ENCODE measurements at regions not wholly inside any gene's neighbourhood (a gene's known extent, or its start where the extent isn't known, plus 50 kb on each side); places are given as distances from the start of the nearest gene placed in this dataset.

DNA sequence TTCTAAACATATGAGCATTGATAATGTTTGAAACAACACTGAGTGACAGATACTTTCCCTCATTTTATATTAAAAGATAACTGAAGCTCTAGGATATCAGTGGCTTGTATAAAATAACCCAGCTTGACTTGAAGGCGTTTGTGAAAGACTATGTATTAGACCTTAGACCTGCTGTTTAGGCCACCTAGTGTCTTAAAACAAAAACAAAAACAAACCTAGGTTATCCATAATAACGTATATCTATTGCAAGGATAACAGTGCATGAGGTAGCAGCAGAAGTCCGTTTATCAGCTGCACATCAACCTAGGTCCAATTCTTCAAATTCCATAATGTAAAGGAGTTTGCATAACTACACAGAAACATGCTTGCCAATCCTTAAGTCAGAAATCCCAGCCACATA is 79.5 kb upstream of the MAP2 start:
- Histone ChIP-seq H3K9me3 (no peaks in the 10 kb centered on the region), H3K36me3 (no peaks in the 10 kb centered on the region), H3K4me3 (no peak overlapping the region), H3K27me3 (no peaks in the 10 kb centered on the region), H3K27ac (no peak overlapping the region), H3K4me1 (no peaks in the 10 kb centered on the region)
- intact Hi-C loops (cut with DNase I; ENCODE audit: low total_unique reads), result no loop called here
- DNase-seq, result no peak
- TF ChIP-seq, protein P1, sequence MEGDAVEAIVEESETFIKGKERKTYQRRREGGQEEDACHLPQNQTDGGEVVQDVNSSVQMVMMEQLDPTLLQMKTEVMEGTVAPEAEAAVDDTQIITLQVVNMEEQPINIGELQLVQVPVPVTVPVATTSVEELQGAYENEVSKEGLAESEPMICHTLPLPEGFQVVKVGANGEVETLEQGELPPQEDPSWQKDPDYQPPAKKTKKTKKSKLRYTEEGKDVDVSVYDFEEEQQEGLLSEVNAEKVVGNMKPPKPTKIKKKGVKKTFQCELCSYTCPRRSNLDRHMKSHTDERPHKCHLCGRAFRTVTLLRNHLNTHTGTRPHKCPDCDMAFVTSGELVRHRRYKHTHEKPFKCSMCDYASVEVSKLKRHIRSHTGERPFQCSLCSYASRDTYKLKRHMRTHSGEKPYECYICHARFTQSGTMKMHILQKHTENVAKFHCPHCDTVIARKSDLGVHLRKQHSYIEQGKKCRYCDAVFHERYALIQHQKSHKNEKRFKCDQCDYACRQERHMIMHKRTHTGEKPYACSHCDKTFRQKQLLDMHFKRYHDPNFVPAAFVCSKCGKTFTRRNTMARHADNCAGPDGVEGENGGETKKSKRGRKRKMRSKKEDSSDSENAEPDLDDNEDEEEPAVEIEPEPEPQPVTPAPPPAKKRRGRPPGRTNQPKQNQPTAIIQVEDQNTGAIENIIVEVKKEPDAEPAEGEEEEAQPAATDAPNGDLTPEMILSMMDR (IDR thresholded peaks at IDR 0.05), result no peak
- no peak for TF ChIP-seq POLR2A (IDR thresholded peaks at IDR 0.05)

DNA sequence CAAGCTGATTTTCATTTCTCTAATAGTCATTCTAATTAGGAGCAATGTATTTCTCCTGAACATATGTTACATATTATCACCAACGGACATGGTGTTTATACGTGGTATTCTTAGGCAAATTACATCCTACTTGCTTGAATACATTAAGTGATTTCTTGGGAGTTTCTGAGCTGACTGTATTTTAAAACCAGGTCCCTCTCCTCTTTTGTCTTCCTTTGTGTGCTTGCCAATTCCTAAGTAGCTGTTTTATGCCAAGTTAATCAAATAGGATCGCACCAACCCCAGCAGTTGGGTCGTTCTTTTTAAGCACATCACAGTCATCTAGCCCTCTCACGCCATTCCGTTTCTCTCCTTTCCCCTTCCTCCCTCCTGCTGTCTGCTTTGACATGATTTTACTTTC is 75.4 kb upstream of the MAP2 start:
- intact Hi-C loops (cut with DNase I; ENCODE audit: low total_unique reads), result no loop called here

DNA sequence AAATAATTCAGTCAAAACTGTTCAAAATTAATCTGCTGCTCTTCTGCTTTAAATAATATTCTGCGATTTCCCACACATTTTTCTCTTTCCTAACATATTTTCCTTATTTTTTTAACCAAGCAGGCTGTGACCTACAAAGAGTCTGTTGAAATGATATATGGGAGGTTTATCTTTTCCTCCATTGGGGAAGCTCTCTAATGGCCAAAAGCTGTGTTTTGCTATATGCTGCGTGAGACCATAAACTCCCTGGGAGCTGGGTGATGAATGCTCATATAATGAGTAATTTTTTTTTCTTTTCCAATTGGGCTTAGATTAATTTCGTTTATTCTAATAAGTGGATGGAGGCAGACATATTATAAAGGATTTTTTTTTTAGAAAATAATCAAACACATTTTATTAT is 72.2 kb upstream of the MAP2 start:
- no peaks in the 10 kb centered on the region for H3K36me3 ChIP-seq

More for the DNA sequence above, 75.4 kb upstream of the MAP2 start:
- no peak for DNase-seq
- H3K27ac ChIP-seq, result no peak overlapping the region
- H3K36me3 ChIP-seq, result no peaks in the 10 kb centered on the region
- no peaks in the 10 kb centered on the region for H3K9me3 ChIP-seq
- no peak overlapping the region for H3K4me3 ChIP-seq
- H3K27me3 ChIP-seq, result no peaks in the 10 kb centered on the region
- TF ChIP-seq, protein P1 (IDR thresholded peaks at IDR 0.05), result no peak
- no peak for TF ChIP-seq POLR2A (IDR thresholded peaks at IDR 0.05)
- no peaks in the 10 kb centered on the region for H3K4me1 ChIP-seq

DNA sequence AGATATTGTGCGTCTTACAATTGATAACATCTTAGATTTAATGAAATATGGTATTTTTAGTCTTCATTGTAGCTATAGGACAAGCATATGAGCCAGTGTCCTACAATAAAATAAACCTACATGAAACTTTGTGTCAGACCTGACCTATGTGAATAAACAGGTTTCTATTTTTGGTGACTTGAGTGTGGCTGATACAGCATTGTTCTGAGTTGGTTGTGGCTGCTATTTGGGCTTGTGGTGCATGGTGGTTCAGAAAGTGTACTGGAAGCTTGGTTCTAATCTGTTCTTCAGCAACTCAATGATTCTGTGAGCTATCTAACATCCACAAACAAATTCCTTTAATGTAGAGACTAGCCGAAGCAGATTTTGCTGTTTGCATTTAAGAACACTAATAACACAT is 64.9 kb upstream of the MAP2 start:
- Histone ChIP-seq H3K9me3 (no peaks in the 10 kb centered on the region), H3K27ac (no peak overlapping the region), H3K27me3 (no peaks in the 10 kb centered on the region), H3K36me3 (peaks cover 0 to 3% of the 10 kb centered on the region in 2 donors), H3K4me1 (no peaks in the 10 kb centered on the region), H3K4me3 (no peak overlapping the region)
- TF ChIP-seq POLR2A (IDR thresholded peaks at IDR 0.05), result no peak
- TF ChIP-seq, protein P1 (IDR thresholded peaks at IDR 0.05), result no peak
- intact Hi-C loops (cut with DNase I; ENCODE audit: low total_unique reads), result no loop called here
- DNase-seq, result no peak

More for the DNA sequence above, 72.2 kb upstream of the MAP2 start:
- no peak for DNase-seq
- Histone ChIP-seq H3K4me1 (no peaks in the 10 kb centered on the region), H3K9me3 (no peaks in the 10 kb centered on the region), H3K27ac (no peak overlapping the region), H3K27me3 (no peaks in the 10 kb centered on the region), H3K4me3 (no peak overlapping the region)
- intact Hi-C loops (cut with DNase I; ENCODE audit: low total_unique reads), result no loop called here
- TF ChIP-seq, protein P1 (IDR thresholded peaks at IDR 0.05), result no peak
- TF ChIP-seq POLR2A (IDR thresholded peaks at IDR 0.05), result no peak

DNA sequence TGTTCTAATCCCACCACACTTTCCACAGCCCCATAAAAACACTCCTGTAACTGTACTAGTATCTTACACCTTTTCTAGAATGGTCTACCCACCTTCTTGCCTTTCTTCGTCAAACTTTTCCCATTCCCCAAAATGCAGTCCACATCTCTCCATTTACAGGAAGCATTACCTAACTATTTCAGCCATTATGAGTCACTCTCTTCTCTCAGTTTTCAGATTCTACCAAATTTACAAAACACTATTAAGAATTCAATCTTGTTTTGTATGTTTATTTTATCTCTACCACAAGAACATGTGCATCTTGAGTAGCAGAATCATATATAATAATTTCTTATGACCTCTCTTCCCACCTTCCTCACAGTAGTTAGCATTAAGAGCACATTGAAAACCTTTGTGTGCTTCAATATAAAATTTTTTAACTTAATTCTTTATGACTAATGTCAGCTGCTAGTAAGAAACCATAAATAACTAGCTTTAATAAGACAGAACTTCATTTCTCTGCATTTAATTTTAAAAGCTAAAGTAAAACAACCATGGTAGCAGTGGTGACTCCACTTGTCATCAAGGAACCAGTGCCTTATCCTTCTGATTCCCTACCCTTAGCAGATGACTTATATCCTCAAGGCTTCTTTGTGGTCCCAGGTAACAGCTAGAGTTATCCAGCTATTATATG is 56.6 kb upstream of the MAP2 start:
- no peaks in the 10 kb centered on the region for H3K36me3 ChIP-seq
- H3K27ac ChIP-seq, result no peak overlapping the region
- no peaks in the 10 kb centered on the region for H3K4me1 ChIP-seq
- no peak for DNase-seq
- intact Hi-C loops (cut with DNase I; ENCODE audit: low total_unique reads), result no loop called here
- TF ChIP-seq POLR2A (IDR thresholded peaks at IDR 0.05), result no peak
- TF ChIP-seq, protein P1 (IDR thresholded peaks at IDR 0.05), result no peak
- no peaks in the 10 kb centered on the region for H3K27me3 ChIP-seq
- no peaks in the 10 kb centered on the region for H3K9me3 ChIP-seq
- no peak overlapping the region for H3K4me3 ChIP-seq

Data from uterus (tissue), 3 donors.